ENCODE measurements at regions not wholly inside any gene's neighbourhood (a gene's known extent, or its start where the extent isn't known, plus 50 kb on each side); places are given as distances from the start of the nearest gene placed in this dataset.
"Not testable (repeated sequence)": the region's sequence is repeated elsewhere in the genome, so short reads cannot be mapped to it uniquely, and the experiment has no call there.

GRCh38 chr7:114334989-114335388 lies 79.6 kb upstream of the FOXP2 start:
- Histone ChIP-seq H3K27ac (ENCODE audit: poor library complexity, severe bottlenecking) (no peak overlapping the region), H3K27me3 (ENCODE audit: insufficient read depth, poor library complexity, severe bottlenecking) (no peaks in the 10 kb centered on the region), H3K4me1 (ENCODE audit: insufficient read depth, poor library complexity, severe bottlenecking) (no peaks in the 10 kb centered on the region), H3K4me3 (ENCODE audit: severe bottlenecking) (no peak overlapping the region), H3K9me3 (ENCODE audit: severe bottlenecking) (no peaks in the 10 kb centered on the region), H3K36me3 (ENCODE audit: low read depth) (no peaks in the 10 kb centered on the region)
- ATAC-seq (ENCODE audit: low read depth) (no peak), DNase-seq (ENCODE audit: low spot score) (no peak)
- TF ChIP-seq CTCF (IDR thresholded peaks at IDR 0.05; ENCODE audit: poor library complexity, severe bottlenecking), result no peak

GRCh38 chr7:114329458-114329857 lies 85.2 kb upstream of the FOXP2 start:
- DNase-seq (ENCODE audit: low spot score); H3K9me3 ChIP-seq (ENCODE audit: severe bottlenecking); ATAC-seq (ENCODE audit: low read depth); H3K27me3 ChIP-seq (ENCODE audit: insufficient read depth, poor library complexity, severe bottlenecking); H3K4me3 ChIP-seq (ENCODE audit: severe bottlenecking); H3K4me1 ChIP-seq (ENCODE audit: insufficient read depth, poor library complexity, severe bottlenecking); H3K27ac ChIP-seq (ENCODE audit: poor library complexity, severe bottlenecking); H3K36me3 ChIP-seq (ENCODE audit: low read depth): not testable (repeated sequence)

DNA sequence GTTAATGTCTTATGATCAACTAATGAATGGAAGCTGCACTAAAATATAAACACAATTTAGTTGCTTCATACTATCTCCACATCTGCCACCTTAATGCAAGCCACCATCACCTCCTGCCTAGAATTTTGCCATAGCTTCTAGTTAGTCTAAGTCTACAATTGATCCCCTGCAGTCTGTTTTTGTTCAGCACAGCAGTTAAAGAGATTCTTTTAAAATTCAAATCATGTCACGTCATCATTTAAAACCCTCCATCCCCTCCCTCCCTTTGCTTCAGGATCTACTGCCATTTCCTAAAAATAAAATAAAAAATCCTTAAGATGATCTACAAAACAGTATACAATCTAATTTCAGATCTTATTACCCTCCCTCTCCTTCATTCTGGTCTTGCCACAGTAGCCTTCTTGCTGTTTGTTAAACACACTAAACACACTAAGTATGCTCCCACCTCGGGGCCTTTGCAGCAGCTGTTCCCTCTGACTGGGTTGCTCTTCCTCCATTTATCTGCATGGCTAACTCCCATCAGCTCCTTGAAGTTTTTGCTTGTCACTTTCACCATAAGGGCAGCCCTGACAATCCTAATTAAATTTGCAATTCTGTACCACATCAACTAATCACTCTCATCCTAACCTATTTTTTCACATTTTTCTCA lies 97.0 kb upstream of the FOXP2 start:
- DNase-seq (ENCODE audit: low spot score), result no peak
- Histone ChIP-seq H3K4me3 (ENCODE audit: severe bottlenecking) (no peak overlapping the region), H3K27ac (ENCODE audit: poor library complexity, severe bottlenecking) (no peak overlapping the region), H3K27me3 (ENCODE audit: insufficient read depth, poor library complexity, severe bottlenecking) (no peaks in the 10 kb centered on the region), H3K9me3 (ENCODE audit: severe bottlenecking) (no peaks in the 10 kb centered on the region), H3K4me1 (ENCODE audit: insufficient read depth, poor library complexity, severe bottlenecking) (no peaks in the 10 kb centered on the region), H3K36me3 (ENCODE audit: low read depth) (no peaks in the 10 kb centered on the region)
- no peak for ATAC-seq (ENCODE audit: low read depth)
- TF ChIP-seq CTCF (IDR thresholded peaks at IDR 0.05; ENCODE audit: poor library complexity, severe bottlenecking), result no peak

- no peaks in the 10 kb centered on the region for H3K27me3 ChIP-seq (ENCODE audit: insufficient read depth, poor library complexity, severe bottlenecking)
- H3K4me1 ChIP-seq (ENCODE audit: insufficient read depth, poor library complexity, severe bottlenecking), result no peaks in the 10 kb centered on the region
- no peak for TF ChIP-seq CTCF (IDR thresholded peaks at IDR 0.05; ENCODE audit: poor library complexity, severe bottlenecking)
- H3K9me3 ChIP-seq (ENCODE audit: severe bottlenecking), result no peaks in the 10 kb centered on the region
- H3K27ac ChIP-seq (ENCODE audit: poor library complexity, severe bottlenecking), result no peak overlapping the region
- no peaks in the 10 kb centered on the region for H3K36me3 ChIP-seq (ENCODE audit: low read depth)
- DNase-seq (ENCODE audit: low spot score) (no peak), ATAC-seq (ENCODE audit: low read depth) (no peak; the same call in 2 of the 3 replicates)
- no peak overlapping the region for H3K4me3 ChIP-seq (ENCODE audit: severe bottlenecking)
Observed at GRCh38 chr7:114312649-114313048, 102.0 kb upstream of the FOXP2 start.

GRCh38 chr7:114310345-114311110 lies 104.1 kb upstream of the FOXP2 start:
- Histone ChIP-seq H3K4me3 (ENCODE audit: severe bottlenecking) (no peak overlapping the region), H3K27me3 (ENCODE audit: insufficient read depth, poor library complexity, severe bottlenecking) (no peaks in the 10 kb centered on the region), H3K4me1 (ENCODE audit: insufficient read depth, poor library complexity, severe bottlenecking) (no peaks in the 10 kb centered on the region), H3K9me3 (ENCODE audit: severe bottlenecking) (no peaks in the 10 kb centered on the region), H3K36me3 (ENCODE audit: low read depth) (no peaks in the 10 kb centered on the region), H3K27ac (ENCODE audit: poor library complexity, severe bottlenecking) (no peak overlapping the region)
- TF ChIP-seq CTCF (IDR thresholded peaks at IDR 0.05; ENCODE audit: poor library complexity, severe bottlenecking), result no peak
- no peak for DNase-seq (ENCODE audit: low spot score)
- no peak for ATAC-seq (ENCODE audit: low read depth)
